ENCODE measurements at regions not wholly inside any gene's neighbourhood (a gene's known extent, or its start where the extent isn't known, plus 50 kb on each side); places are given as distances from the start of the nearest gene placed in this dataset.

DNA sequence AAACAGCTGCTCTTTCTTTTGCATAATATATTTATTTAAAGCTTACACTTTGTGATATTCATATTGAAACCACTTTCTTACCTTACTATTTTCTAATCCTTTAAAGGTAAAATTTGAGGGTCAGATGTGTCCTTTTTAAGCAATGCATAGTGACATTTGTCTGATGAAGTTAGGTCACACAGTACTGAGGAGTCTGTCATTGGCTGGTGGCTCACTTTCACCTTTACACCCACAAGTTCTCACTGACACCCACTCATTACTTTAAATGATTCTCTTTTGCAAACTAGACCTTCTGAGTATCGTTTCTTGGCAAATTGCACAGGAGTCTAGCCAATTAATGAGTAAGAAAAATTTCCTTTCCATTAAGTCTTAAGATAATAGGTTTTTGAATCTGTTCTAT lies 758.3 kb upstream of the ARPP21 start:
- no peaks in the 10 kb centered on the region for H3K27me3 ChIP-seq (replicated peaks in 1 of 4; ENCODE audit: control extremely low read depth in 1 of 4, control insufficient read depth in 3 of 4, insufficient read depth in 4 of 4, low read length in 3 of 4)
- Mint-ChIP-seq H3K27me3 (no peaks in the 10 kb centered on the region), H3K9me3 (ENCODE audit: insufficient read depth) (no peaks in the 10 kb centered on the region), H3K4me1 (no peaks in the 10 kb centered on the region), H3K4me3 (no peak overlapping the region), H3K27ac (no peak overlapping the region)
- no peak overlapping the region for H3K4me2 ChIP-seq (replicated peaks; ENCODE audit: low read depth, low read length, poor library complexity, severe bottlenecking)
- no peak overlapping the region for H3K4me3 ChIP-seq (ENCODE audit: control extremely low read depth in 1 of 5, extremely low read depth in 1 of 5, insufficient read depth in 1 of 5, low read depth in 2 of 5, low read length in 4 of 5)
- H3K36me3 ChIP-seq (replicated peaks in 1 of 2; ENCODE audit: control extremely low read depth in 1 of 2, control insufficient read depth in 1 of 2, extremely low read depth in 1 of 2, insufficient read depth in 2 of 2, low read length in 1 of 2), result no peaks in the 10 kb centered on the region
- no peaks in the 10 kb centered on the region for H3K79me2 ChIP-seq (ENCODE audit: control insufficient read depth, insufficient read depth, low read length)
- no peak for ATAC-seq (ENCODE audit: low read depth)
- no peak overlapping the region for H3K9ac ChIP-seq (ENCODE audit: low read length)
- ChIA-PET CTCF (no interaction called here), POLR2A (no interaction called here)
- no peak for DNase-seq
- no peak for TF ChIP-seq EZH2 (IDR thresholded peaks at IDR 0.05; ENCODE audit: borderline replicate concordance, insufficient read depth, low read depth, low read length, poor library complexity, severe bottlenecking)
- TF ChIP-seq, protein P1, sequence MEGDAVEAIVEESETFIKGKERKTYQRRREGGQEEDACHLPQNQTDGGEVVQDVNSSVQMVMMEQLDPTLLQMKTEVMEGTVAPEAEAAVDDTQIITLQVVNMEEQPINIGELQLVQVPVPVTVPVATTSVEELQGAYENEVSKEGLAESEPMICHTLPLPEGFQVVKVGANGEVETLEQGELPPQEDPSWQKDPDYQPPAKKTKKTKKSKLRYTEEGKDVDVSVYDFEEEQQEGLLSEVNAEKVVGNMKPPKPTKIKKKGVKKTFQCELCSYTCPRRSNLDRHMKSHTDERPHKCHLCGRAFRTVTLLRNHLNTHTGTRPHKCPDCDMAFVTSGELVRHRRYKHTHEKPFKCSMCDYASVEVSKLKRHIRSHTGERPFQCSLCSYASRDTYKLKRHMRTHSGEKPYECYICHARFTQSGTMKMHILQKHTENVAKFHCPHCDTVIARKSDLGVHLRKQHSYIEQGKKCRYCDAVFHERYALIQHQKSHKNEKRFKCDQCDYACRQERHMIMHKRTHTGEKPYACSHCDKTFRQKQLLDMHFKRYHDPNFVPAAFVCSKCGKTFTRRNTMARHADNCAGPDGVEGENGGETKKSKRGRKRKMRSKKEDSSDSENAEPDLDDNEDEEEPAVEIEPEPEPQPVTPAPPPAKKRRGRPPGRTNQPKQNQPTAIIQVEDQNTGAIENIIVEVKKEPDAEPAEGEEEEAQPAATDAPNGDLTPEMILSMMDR (IDR thresholded peaks at IDR 0.05), result no peak
- H2AFZ ChIP-seq (ENCODE audit: insufficient read depth, low read depth, low read length, poor library complexity, severe bottlenecking), result no peak overlapping the region
- H3K27ac ChIP-seq (ENCODE audit: low read length in 2 of 2), result no peak overlapping the region
- H4K20me1 ChIP-seq (ENCODE audit: control insufficient read depth, insufficient read depth, low read length, poor library complexity, severe bottlenecking), result no peaks in the 10 kb centered on the region
- intact Hi-C loops (cut with micrococcal nuclease), result no loop called here
- no CpG with 5 or more reads among the region's 1 CpG for whole genome bisulfite sequencing (ENCODE audit: insufficient coverage)
- no peaks in the 10 kb centered on the region for H3K9me3 ChIP-seq (ENCODE audit: control extremely low read depth in 1 of 3, control insufficient read depth in 2 of 3, insufficient read depth in 1 of 3, low read length in 2 of 3)
- no peaks in the 10 kb centered on the region for H3K4me1 ChIP-seq (ENCODE audit: control insufficient read depth in 2 of 2, insufficient read depth in 2 of 2, low read length in 2 of 2)

DNA sequence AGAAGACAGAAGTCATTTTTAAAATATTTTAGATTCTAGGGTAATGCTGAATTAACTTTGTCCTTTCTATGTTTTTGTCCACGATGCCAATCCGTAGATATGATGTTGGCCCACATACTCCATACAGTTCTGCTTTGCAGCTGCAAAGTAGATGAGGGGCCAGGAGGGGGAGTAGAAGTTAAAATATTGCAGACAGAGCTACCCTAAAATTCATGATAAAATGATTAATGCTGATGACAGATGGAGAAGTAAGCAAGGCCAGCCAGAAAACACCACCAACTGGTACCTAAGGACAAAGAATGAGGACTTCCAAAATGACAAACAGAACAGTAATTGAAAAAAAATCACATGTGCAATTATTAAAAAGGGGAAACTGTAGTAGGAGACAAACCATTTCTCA lies 756.6 kb upstream of the ARPP21 start:
- no peak overlapping the region for H3K4me3 Mint-ChIP-seq
- Histone ChIP-seq H3K79me2 (ENCODE audit: control insufficient read depth, insufficient read depth, low read length) (no peaks in the 10 kb centered on the region), H3K9me3 (ENCODE audit: control extremely low read depth in 1 of 3, control insufficient read depth in 2 of 3, insufficient read depth in 1 of 3, low read length in 2 of 3) (no peaks in the 10 kb centered on the region), H3K27ac (ENCODE audit: low read length in 2 of 2) (no peak overlapping the region), H3K27me3 (replicated peaks in 1 of 4; ENCODE audit: control extremely low read depth in 1 of 4, control insufficient read depth in 3 of 4, insufficient read depth in 4 of 4, low read length in 3 of 4) (no peaks in the 10 kb centered on the region), H3K4me2 (replicated peaks; ENCODE audit: low read depth, low read length, poor library complexity, severe bottlenecking) (no peak overlapping the region), H3K4me1 (ENCODE audit: control insufficient read depth in 2 of 2, insufficient read depth in 2 of 2, low read length in 2 of 2) (no peaks in the 10 kb centered on the region), H3K4me3 (ENCODE audit: control extremely low read depth in 1 of 5, extremely low read depth in 1 of 5, insufficient read depth in 1 of 5, low read depth in 2 of 5, low read length in 4 of 5) (no peak overlapping the region), H3K9ac (ENCODE audit: low read length) (no peak overlapping the region), H2AFZ (ENCODE audit: insufficient read depth, low read depth, low read length, poor library complexity, severe bottlenecking) (no peak overlapping the region), H3K36me3 (replicated peaks in 1 of 2; ENCODE audit: control extremely low read depth in 1 of 2, control insufficient read depth in 1 of 2, extremely low read depth in 1 of 2, insufficient read depth in 2 of 2, low read length in 1 of 2) (no peaks in the 10 kb centered on the region), H4K20me1 (ENCODE audit: control insufficient read depth, insufficient read depth, low read length, poor library complexity, severe bottlenecking) (no peaks in the 10 kb centered on the region)
- no peak overlapping the region for H3K27ac Mint-ChIP-seq
- ChIA-PET CTCF (no interaction called here), POLR2A (no interaction called here)
- H3K4me1 Mint-ChIP-seq, result no peaks in the 10 kb centered on the region
- ATAC-seq (ENCODE audit: low read depth) (no peak), DNase-seq (no peak)
- no peaks in the 10 kb centered on the region for H3K9me3 Mint-ChIP-seq (ENCODE audit: insufficient read depth)
- no CpG with 5 or more reads among the region's 2 CpGs for WGBS (ENCODE audit: insufficient coverage)
- H3K27me3 Mint-ChIP-seq, result no peaks in the 10 kb centered on the region
- TF ChIP-seq, protein P1 (IDR thresholded peaks at IDR 0.05), result no peak
- no peak for TF ChIP-seq EZH2 (IDR thresholded peaks at IDR 0.05; ENCODE audit: borderline replicate concordance, insufficient read depth, low read depth, low read length, poor library complexity, severe bottlenecking)
- intact Hi-C loops (cut with micrococcal nuclease), result no loop called here
